Effector memory CD8-positive, alpha-beta T cell (primary cell): ENCODE measurements at regions not wholly inside any gene's neighbourhood (a gene's known extent, or its start where the extent isn't known, plus 50 kb on each side); places are given as distances from the start of the nearest gene placed in this dataset.

ENCODE experiments used
- ATAC-seq: fragments of 150-1000 bp; cut with Tn5 transposase; replicated peaks from 2 replicates; pipeline ENCODE4 v1.10.0; 2021; ENCODE audit warnings: mild to moderate bottlenecking, moderate library complexity
- DNase-seq, 3 experiments: peaks; one replicate each; pipeline ENCODE4 v3.0.0; 2021
- H3K27ac Mint-ChIP-seq, 2 donors: one replicate each; pipeline ENCODE4 v1.8.0; 2022; ENCODE audit warnings: mild to moderate bottlenecking in 2 of 2, mixed read lengths in 2 of 2, moderate library complexity in 2 of 2
- H3K27me3 Mint-ChIP-seq, 2 donors: one replicate each; pipeline ENCODE4 v1.8.0; 2022; ENCODE audit warnings: mixed read lengths in 2 of 2
- H3K36me3 Mint-ChIP-seq: one replicate; pipeline ENCODE4 v1.8.0; 2022; ENCODE audit warnings: mild to moderate bottlenecking, moderate library complexity, mixed read lengths; ENCODE audit not compliant: insufficient read depth
- H3K4me1 Mint-ChIP-seq, 2 donors: one replicate each; pipeline ENCODE4 v1.8.0; 2022; ENCODE audit warnings: low read depth in 2 of 2, mixed read lengths in 2 of 2
- H3K4me3 Mint-ChIP-seq, 2 donors: one replicate each; pipeline ENCODE4 v1.8.0; 2022; ENCODE audit warnings: mild to moderate bottlenecking in 2 of 2, mixed read lengths in 2 of 2, moderate library complexity in 2 of 2
- H3K9me3 Mint-ChIP-seq, 2 donors: one replicate each; pipeline ENCODE4 v1.8.0; 2022; ENCODE audit warnings: mixed read lengths in 2 of 2

- DNase-seq (no peak), ATAC-seq (no peak)
- Mint-ChIP-seq H3K4me1 (no peaks in the 10 kb centered on the region), H3K27me3 (no peaks in the 10 kb centered on the region), H3K4me3 (no peak overlapping the region), H3K9me3 (peaks cover 0 to 3% of the 10 kb centered on the region in 2 donors), H3K36me3 (peaks cover 3% of the 10 kb centered on the region), H3K27ac (no peak overlapping the region)
Observed at GRCh38 chr21:28357743-28358142, 634.9 kb downstream of the LTN1 start.

GRCh38 chr21:28356422-28356821, 636.3 kb downstream of the LTN1 start:
- DNase-seq (no peak), ATAC-seq (no peak)
- peaks cover 0 to 3% of the 10 kb centered on the region in 2 donors for H3K9me3 Mint-ChIP-seq
- no peaks in the 10 kb centered on the region for H3K27me3 Mint-ChIP-seq
- no peak overlapping the region for H3K4me3 Mint-ChIP-seq
- H3K36me3 Mint-ChIP-seq: peaks cover 3% of the 10 kb centered on the region
- H3K4me1 Mint-ChIP-seq: no peaks in the 10 kb centered on the region
- H3K27ac Mint-ChIP-seq: no peak overlapping the region

GRCh38 chr21:28345934-28346333, 646.7 kb downstream of the LTN1 start:
- no peaks in the 10 kb centered on the region for H3K36me3 Mint-ChIP-seq
- H3K4me1 Mint-ChIP-seq: no peaks in the 10 kb centered on the region
- H3K4me3 Mint-ChIP-seq: no peak overlapping the region
- DNase-seq: no peak
- no peak for ATAC-seq
- no peaks in the 10 kb centered on the region for H3K27me3 Mint-ChIP-seq
- H3K27ac Mint-ChIP-seq: no peak overlapping the region
- H3K9me3 Mint-ChIP-seq: peaks cover 0 to 1% of the 10 kb centered on the region in 2 donors

- H3K27ac Mint-ChIP-seq: no peak overlapping the region
- H3K4me1 Mint-ChIP-seq: no peaks in the 10 kb centered on the region
- no peak for ATAC-seq
- DNase-seq: no peak
- H3K9me3 Mint-ChIP-seq: no peaks in the 10 kb centered on the region
- no peak overlapping the region for H3K4me3 Mint-ChIP-seq
- H3K27me3 Mint-ChIP-seq: no peaks in the 10 kb centered on the region
- no peaks in the 10 kb centered on the region for H3K36me3 Mint-ChIP-seq
Observed at GRCh38 chr21:28344985-28345384, 647.7 kb downstream of the LTN1 start.

GRCh38 chr21:28342212-28342810, 650.4 kb downstream of the LTN1 start:
- Mint-ChIP-seq H3K27me3 (no peaks in the 10 kb centered on the region), H3K36me3 (no peaks in the 10 kb centered on the region), H3K27ac (no peak overlapping the region), H3K9me3 (no peaks in the 10 kb centered on the region), H3K4me3 (no peak overlapping the region), H3K4me1 (no peaks in the 10 kb centered on the region)
- ATAC-seq (no peak), DNase-seq (no peak)

GRCh38 chr21:28339403-28339802, 653.3 kb downstream of the LTN1 start:
- Mint-ChIP-seq H3K9me3 (no peaks in the 10 kb centered on the region), H3K36me3 (no peaks in the 10 kb centered on the region), H3K4me1 (no peaks in the 10 kb centered on the region), H3K4me3 (no peak overlapping the region), H3K27ac (no peak overlapping the region), H3K27me3 (no peaks in the 10 kb centered on the region)
- ATAC-seq (no peak), DNase-seq (no peak)

GRCh38 chr21:28338701-28339305, 653.9 kb downstream of the LTN1 start:
- no peak overlapping the region for H3K4me3 Mint-ChIP-seq
- H3K36me3 Mint-ChIP-seq: no peaks in the 10 kb centered on the region
- H3K27ac Mint-ChIP-seq: no peak overlapping the region
- no peaks in the 10 kb centered on the region for H3K9me3 Mint-ChIP-seq
- H3K27me3 Mint-ChIP-seq: no peaks in the 10 kb centered on the region
- ATAC-seq: no peak
- H3K4me1 Mint-ChIP-seq: no peaks in the 10 kb centered on the region
- no peak for DNase-seq

GRCh38 chr21:28337315-28337714, 655.4 kb downstream of the LTN1 start:
- H3K4me3 Mint-ChIP-seq: no peak overlapping the region
- DNase-seq (no peak), ATAC-seq (no peak)
- H3K36me3 Mint-ChIP-seq: no peaks in the 10 kb centered on the region
- no peaks in the 10 kb centered on the region for H3K4me1 Mint-ChIP-seq
- no peaks in the 10 kb centered on the region for H3K27me3 Mint-ChIP-seq
- H3K9me3 Mint-ChIP-seq: no peaks in the 10 kb centered on the region
- no peak overlapping the region for H3K27ac Mint-ChIP-seq

- Mint-ChIP-seq H3K4me1 (no peaks in the 10 kb centered on the region), H3K9me3 (no peaks in the 10 kb centered on the region), H3K36me3 (no peaks in the 10 kb centered on the region), H3K27ac (no peak overlapping the region), H3K4me3 (no peak overlapping the region), H3K27me3 (no peaks in the 10 kb centered on the region)
- DNase-seq (no peak), ATAC-seq (no peak)
Observed at GRCh38 chr21:28336314-28336713, 656.4 kb downstream of the LTN1 start.

GRCh38 chr21:28334407-28334806, 658.3 kb downstream of the LTN1 start:
- Mint-ChIP-seq H3K36me3 (no peaks in the 10 kb centered on the region), H3K9me3 (peaks cover 0 to 5% of the 10 kb centered on the region in 2 donors), H3K4me1 (no peaks in the 10 kb centered on the region), H3K4me3 (no peak overlapping the region), H3K27me3 (no peaks in the 10 kb centered on the region), H3K27ac (no peak overlapping the region)
- DNase-seq (no peak), ATAC-seq (no peak)

- Mint-ChIP-seq H3K4me1 (no peaks in the 10 kb centered on the region), H3K27me3 (no peaks in the 10 kb centered on the region), H3K36me3 (no peaks in the 10 kb centered on the region), H3K27ac (no peak overlapping the region), H3K4me3 (no peak overlapping the region), H3K9me3 (peaks cover 2 to 5% of the 10 kb centered on the region in 2 donors)
- no peak for DNase-seq
- no peak for ATAC-seq
Observed at GRCh38 chr21:28333578-28334075, 659.0 kb downstream of the LTN1 start.

- no peak overlapping the region for H3K27ac Mint-ChIP-seq
- no peaks in the 10 kb centered on the region for H3K4me1 Mint-ChIP-seq
- no peak for ATAC-seq
- peaks cover 6 to 7% of the 10 kb centered on the region in 2 donors for H3K9me3 Mint-ChIP-seq
- H3K27me3 Mint-ChIP-seq: no peaks in the 10 kb centered on the region
- H3K36me3 Mint-ChIP-seq: no peaks in the 10 kb centered on the region
- H3K4me3 Mint-ChIP-seq: no peak overlapping the region
- DNase-seq: no peak
Observed at GRCh38 chr21:28332796-28333195, 659.9 kb downstream of the LTN1 start.

GRCh38 chr21:28325618-28326017, 667.1 kb downstream of the LTN1 start:
- no peak for ATAC-seq
- Mint-ChIP-seq H3K9me3 (peaks cover 5 to 19% of the 10 kb centered on the region in 2 donors), H3K27me3 (no peaks in the 10 kb centered on the region), H3K27ac (no peak overlapping the region), H3K4me3 (no peak overlapping the region), H3K36me3 (no peaks in the 10 kb centered on the region), H3K4me1 (no peaks in the 10 kb centered on the region)
- no peak for DNase-seq

GRCh38 chr21:28324690-28325089, 668.0 kb downstream of the LTN1 start:
- peaks cover 1 to 22% of the 10 kb centered on the region in 2 donors for H3K9me3 Mint-ChIP-seq
- no peak overlapping the region for H3K27ac Mint-ChIP-seq
- no peak overlapping the region for H3K4me3 Mint-ChIP-seq
- no peaks in the 10 kb centered on the region for H3K36me3 Mint-ChIP-seq
- DNase-seq (no peak), ATAC-seq (no peak)
- H3K4me1 Mint-ChIP-seq: no peaks in the 10 kb centered on the region
- no peaks in the 10 kb centered on the region for H3K27me3 Mint-ChIP-seq
